Hepatocyte (in vitro differentiated cells): ENCODE measurements at regions not wholly inside any gene's neighbourhood (a gene's known extent, or its start where the extent isn't known, plus 50 kb on each side); places are given as distances from the start of the nearest gene placed in this dataset.

Experiments used
- EZH2 ChIP-seq: fragments of 200-600 bp; sonication (generic); IDR thresholded peaks from 2 replicates; pipeline ENCODE4 v1.6.1; 2016; ENCODE audit warnings: antibody characterized with exemption, mild to moderate bottlenecking, borderline replicate concordance
- EZH2phosphoT487 ChIP-seq: fragments of 200-600 bp; sonication (generic); IDR thresholded peaks from one replicate; pipeline ENCODE4 v1.6.1; 2018; ENCODE audit warnings: antibody characterized with exemption, mild to moderate bottlenecking, low read depth, moderate library complexity; ENCODE audit not compliant: unreplicated experiment, severe bottlenecking
- TF ChIP-seq, protein P1 (sequence below): fragments of 200-600 bp; sonication (generic); IDR thresholded peaks from 2 replicates; pipeline ENCODE4 v1.5.1; 2016; ENCODE audit warnings: antibody characterized with exemption, mild to moderate bottlenecking; ENCODE audit not compliant: poor library complexity

DNA sequence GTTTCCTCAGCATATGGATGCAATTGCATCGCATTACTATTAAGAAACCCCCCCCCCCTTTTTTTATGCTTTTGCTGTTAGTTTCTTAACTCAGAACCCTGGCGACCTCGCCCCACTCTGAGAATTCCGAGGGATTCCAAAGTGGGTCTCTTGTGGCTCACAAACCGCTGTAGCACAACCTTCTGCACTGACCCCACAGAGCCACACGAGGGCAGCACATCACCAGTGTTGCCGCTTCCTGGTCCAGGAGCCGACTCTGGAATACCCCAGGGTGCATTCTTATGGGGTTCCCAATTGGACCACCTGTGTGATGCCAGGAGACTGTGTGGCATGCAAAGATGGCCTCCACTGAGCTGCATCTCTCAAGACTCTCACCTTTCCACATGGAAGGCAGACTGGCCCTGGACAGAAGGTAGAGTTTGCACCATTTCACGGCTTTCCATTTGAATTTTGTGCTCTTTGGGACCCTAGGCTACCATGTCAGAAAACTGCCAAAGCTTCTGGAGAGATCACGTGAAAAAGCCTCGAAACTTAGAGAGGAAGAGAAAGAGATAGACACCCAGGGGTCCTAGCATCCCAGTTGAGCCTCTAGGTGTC is 432.7 kb upstream of the ASIC2 start:
- TF ChIP-seq, protein P1, sequence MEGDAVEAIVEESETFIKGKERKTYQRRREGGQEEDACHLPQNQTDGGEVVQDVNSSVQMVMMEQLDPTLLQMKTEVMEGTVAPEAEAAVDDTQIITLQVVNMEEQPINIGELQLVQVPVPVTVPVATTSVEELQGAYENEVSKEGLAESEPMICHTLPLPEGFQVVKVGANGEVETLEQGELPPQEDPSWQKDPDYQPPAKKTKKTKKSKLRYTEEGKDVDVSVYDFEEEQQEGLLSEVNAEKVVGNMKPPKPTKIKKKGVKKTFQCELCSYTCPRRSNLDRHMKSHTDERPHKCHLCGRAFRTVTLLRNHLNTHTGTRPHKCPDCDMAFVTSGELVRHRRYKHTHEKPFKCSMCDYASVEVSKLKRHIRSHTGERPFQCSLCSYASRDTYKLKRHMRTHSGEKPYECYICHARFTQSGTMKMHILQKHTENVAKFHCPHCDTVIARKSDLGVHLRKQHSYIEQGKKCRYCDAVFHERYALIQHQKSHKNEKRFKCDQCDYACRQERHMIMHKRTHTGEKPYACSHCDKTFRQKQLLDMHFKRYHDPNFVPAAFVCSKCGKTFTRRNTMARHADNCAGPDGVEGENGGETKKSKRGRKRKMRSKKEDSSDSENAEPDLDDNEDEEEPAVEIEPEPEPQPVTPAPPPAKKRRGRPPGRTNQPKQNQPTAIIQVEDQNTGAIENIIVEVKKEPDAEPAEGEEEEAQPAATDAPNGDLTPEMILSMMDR: peak; percentile 69
- no peak for TF ChIP-seq EZH2
- TF ChIP-seq EZH2phosphoT487: no peak
